H7 (cell line): ENCODE measurements at regions not wholly inside any gene's neighbourhood (a gene's known extent, or its start where the extent isn't known, plus 50 kb on each side); places are given as distances from the start of the nearest gene placed in this dataset.

Experiments
- DNase-seq: peaks from one replicate; pipeline ENCODE4 v3.0.0; 2012
- H3K27me3 ChIP-seq: 2 replicates; pipeline ENCODE4 v1.6.0; 2011; ENCODE audit warnings: mild to moderate bottlenecking, low read length; ENCODE audit not compliant: control insufficient read depth, insufficient read depth
- H3K36me3 ChIP-seq: replicated peaks from 2 replicates; pipeline ENCODE4 v1.5.1; 2011; ENCODE audit warnings: low read length; ENCODE audit not compliant: control insufficient read depth, insufficient read depth
- H3K4me3 ChIP-seq: 2 replicates; pipeline ENCODE4 v1.5.1; 2011; ENCODE audit warnings: low read depth, mild to moderate bottlenecking, control low read depth, low read length, moderate library complexity; ENCODE audit not compliant: insufficient read depth

DNA sequence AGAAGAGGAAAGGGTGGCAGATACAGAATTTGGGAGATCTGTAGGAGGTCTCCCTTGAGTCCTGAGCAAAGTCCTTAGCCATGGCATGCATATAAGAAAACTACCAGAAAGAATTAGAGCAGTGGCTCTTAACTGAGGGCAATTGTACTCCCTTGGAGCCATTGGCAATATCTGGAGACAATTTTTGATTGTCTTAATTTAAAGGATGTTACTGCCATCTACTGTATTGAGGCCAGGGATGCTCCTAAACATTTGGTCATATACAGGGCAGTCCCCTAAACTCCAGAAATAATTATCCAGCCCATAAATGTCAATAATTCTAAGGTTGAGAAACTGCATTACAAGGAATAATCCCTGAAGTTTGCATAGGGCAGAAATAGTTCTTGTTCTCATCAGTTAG is 136.4 kb upstream of the ODAD2 start:
- Histone ChIP-seq H3K4me3 (no peak overlapping the region), H3K36me3 (no peaks in the 10 kb centered on the region), H3K27me3 (no peaks in the 10 kb centered on the region)
- no peak for DNase-seq

DNA sequence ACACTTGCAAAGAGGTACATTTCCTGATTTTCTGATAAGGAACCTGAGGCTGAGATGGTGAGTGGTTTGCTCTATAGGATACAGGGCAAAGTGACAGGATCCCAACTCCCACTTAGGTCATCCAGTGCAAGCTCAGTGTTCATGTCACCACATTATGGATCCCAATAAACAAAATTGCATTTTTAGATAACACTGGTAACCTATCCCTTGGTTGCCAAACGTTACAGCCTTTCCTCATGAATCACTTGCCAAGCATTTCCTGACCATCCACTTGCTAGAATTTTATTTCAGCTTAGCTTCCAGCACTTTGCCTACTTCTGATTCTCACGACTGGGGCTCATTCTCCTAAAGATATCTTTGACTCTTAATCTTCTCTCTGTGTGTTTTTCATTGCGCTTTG is 131.4 kb upstream of the ODAD2 start:
- Histone ChIP-seq H3K4me3 (no peak overlapping the region), H3K27me3 (no peaks in the 10 kb centered on the region), H3K36me3 (no peaks in the 10 kb centered on the region)
- no peak for DNase-seq

DNA sequence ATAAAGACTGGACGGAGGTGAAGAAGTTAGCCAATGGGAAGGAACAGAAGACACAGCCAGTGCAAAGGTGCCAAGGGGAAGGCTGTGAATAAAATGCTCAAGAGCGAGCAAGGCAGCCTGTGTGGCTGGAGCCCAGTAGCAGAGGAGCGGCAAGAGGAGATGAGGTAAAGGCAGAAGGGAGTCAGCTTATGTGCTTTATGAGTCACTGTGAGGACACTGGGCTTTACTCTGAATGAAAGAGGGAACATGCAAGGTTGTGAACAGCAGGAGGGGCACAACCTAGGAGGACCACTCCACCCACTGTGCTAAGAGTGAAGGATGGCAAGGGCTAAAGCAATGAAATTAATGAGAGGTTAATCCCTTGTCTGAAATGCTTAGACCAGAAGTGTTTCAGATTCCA is 129.0 kb upstream of the ODAD2 start:
- no peaks in the 10 kb centered on the region for H3K36me3 ChIP-seq
- H3K4me3 ChIP-seq: no peak overlapping the region
- no peaks in the 10 kb centered on the region for H3K27me3 ChIP-seq
- DNase-seq: no peak

DNA sequence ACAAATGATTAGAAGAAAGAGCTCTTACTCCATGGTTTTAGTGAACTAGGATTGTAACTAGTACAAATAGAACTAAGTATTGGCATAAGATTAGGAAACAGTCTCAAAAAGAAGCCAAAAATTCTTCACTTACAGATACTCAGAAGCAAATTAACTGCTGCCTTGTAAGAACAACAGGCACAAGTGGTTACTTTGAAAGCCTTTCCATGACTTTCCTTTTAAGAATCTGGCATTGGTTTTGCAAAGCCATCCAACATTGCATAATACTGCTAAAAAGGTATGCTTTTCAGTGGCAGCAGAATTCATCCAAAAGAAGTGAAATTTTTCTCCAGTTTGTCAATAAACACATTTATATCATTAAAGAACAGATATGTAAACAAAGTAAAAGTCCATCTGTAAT is 126.8 kb upstream of the ODAD2 start:
- Histone ChIP-seq H3K4me3 (no peak overlapping the region), H3K27me3 (no peaks in the 10 kb centered on the region), H3K36me3 (no peaks in the 10 kb centered on the region)
- DNase-seq: no peak

DNA sequence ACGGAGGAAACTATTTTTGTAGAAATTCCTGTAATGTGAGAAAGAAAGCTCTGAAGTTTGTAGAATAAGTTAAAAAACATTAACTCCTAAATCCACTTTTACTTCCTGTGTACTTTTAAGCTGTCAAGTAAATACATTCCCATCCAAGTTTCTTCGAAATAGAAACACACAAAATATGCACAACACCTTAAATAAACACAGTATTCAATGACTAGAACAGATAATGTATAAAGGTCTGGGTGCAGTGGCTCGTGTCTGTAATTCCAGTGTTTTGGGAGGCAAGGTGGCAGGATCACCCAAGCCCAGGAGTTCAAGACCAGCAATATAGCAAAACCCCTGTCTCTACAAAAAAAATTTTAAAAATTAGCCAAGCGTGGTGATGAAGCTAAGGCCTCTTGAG is 121.9 kb upstream of the ODAD2 start:
- H3K4me3 ChIP-seq: no peak overlapping the region
- no peak for DNase-seq
- H3K36me3 ChIP-seq: no peaks in the 10 kb centered on the region
- no peaks in the 10 kb centered on the region for H3K27me3 ChIP-seq

DNA sequence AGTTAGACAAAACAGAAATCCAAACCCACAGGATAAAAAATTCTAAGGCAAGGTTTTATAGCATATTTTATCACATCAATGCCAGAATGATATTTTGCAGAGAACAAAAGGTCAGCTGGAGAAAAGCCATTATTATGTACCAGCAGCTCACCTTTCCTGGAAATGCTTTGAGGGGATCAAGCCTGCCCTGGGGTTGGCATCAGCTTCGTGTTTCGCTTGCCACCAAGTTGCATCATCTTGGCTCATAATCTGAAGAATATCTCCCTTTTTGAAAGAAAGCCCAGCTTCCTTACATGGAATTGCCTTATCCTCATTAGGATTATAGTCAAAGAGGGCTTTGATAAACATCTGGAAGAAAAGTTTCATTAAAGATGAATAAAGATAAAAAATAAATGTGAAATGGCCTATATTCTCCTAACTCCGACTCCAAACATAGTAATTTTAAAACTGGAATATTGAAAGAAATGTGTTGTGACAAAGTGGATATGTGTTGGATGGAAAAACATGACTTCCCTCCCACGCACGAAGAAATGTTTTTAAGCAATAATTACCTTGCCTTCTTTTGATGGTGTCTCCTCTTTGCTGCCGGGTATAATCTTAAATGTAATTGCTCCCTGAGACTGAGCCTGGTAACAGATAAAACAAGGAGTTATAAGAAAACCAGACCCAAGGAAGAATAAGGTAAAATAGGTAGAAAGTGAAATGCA is 121.3 kb upstream of the ODAD2 start:
- no peaks in the 10 kb centered on the region for H3K36me3 ChIP-seq
- H3K4me3 ChIP-seq: no peak overlapping the region
- no peaks in the 10 kb centered on the region for H3K27me3 ChIP-seq
- no peak for DNase-seq

DNA sequence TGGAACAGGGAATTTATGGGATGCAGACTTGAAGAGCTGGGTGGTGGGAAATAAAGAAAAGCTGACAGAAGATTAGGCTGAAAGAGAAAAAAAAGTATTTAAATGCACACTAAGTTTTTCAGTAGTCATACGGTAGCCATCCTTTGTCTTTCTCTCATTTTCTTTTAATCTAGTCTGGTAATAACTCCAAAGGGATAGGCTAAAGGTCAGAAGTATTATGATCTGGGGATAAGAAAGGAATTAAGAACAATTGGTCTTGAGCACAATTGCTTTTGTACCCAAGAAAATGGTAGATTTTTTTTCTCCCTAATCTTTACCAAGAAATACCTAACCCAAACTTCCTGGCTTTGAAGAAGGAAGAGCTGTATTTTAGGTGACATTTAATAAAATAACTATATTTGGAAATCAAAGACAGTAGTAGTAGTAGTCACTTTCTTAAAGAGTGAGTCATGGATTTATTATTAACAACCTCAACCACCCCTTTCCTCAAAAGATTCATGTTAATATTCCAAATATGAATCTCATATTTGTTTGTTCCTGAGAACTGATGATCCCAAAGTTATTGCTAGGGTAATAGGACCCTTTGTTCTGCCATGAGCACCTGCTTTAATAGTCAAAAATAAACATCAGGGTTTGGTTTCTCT is 120.2 kb upstream of the ODAD2 start:
- no peaks in the 10 kb centered on the region for H3K27me3 ChIP-seq
- no peak for DNase-seq
- H3K4me3 ChIP-seq: no peak overlapping the region
- H3K36me3 ChIP-seq: no peaks in the 10 kb centered on the region

DNA sequence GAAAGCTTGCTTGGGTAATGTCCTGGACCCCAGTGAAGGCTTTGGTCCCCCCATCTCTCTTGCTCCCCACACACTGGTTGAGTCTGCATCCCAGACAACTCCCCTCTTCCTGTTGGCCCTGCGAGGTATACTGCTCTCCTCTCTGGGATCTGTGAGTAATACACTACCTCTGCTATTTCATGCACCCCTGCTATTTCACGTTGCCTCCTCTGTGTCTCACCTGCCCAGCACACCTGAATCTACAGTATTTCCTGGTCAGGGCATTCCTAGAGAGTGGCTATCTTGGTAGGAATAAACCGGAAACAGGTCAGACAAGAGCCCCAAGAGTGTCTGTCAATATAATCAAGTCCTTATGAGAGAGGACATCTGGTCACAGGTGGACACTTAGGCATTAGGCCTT is 114.3 kb upstream of the ODAD2 start:
- Histone ChIP-seq H3K27me3 (no peaks in the 10 kb centered on the region), H3K4me3 (no peak overlapping the region)
- DNase-seq: no peak

DNA sequence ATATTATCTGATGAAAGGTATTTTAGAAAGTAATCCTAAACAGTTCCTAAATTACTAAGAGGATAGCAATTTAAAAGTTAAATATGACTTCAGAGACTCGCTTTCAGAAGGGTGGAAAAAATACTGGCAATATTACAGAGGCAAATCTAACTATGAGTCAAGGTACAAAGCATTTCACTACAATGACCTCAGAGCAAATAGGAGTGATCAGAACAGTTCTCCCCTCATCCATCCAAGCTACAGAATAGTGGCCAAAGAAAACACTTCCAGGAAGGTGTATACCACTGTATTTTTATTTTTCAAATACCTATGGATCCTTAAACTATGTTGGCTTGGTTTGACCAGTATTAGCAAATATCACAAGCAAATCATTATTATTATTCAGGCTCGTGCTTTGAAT is 112.8 kb upstream of the ODAD2 start:
- Histone ChIP-seq H3K36me3 (no peaks in the 10 kb centered on the region), H3K27me3 (no peaks in the 10 kb centered on the region), H3K4me3 (no peak overlapping the region)
- no peak for DNase-seq

More for the DNA sequence above, 114.3 kb upstream of the ODAD2 start:
- no peaks in the 10 kb centered on the region for H3K36me3 ChIP-seq

DNA sequence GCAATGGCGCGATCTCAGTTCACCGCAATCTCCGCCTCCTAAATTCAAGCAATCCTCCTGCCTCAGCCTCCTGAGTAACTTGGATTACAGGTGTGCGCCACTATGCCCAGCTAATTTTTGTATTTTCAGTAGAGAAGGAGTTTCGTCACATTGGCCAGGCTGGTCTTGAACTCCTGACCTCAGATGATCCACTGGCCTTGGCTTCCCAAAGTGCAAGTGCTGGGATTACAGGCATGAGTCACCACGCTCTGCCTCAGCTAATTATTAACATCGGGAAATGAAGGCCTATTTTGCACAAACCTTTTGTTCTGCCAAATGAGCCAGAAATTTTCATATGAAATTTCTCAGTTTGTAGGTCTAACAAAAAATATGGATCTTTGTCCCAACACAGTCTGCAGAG is 106.7 kb upstream of the ODAD2 start:
- Histone ChIP-seq H3K27me3 (no peaks in the 10 kb centered on the region), H3K4me3 (no peak overlapping the region), H3K36me3 (no peaks in the 10 kb centered on the region)
- no peak for DNase-seq

DNA sequence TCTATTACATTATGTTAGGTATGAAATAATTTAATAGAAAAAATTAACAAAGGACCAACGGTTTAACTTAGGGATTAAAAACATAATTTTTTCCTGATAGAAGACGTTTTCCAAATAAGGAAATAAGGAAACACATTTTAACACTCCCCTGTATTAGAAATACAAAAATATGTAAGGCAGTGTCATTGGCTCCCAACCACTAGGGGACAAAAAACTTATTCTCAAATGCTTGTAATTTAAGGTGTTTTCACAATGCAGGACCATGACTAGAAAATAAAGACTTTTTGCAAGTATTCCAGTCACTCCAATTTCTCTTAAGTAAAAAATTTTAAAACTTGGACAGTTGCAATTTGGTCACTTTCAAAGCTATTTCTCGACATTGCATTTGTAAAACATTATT is 98.8 kb upstream of the ODAD2 start:
- Histone ChIP-seq H3K27me3 (no peaks in the 10 kb centered on the region), H3K36me3 (no peaks in the 10 kb centered on the region), H3K4me3 (no peak overlapping the region)
- no peak for DNase-seq

DNA sequence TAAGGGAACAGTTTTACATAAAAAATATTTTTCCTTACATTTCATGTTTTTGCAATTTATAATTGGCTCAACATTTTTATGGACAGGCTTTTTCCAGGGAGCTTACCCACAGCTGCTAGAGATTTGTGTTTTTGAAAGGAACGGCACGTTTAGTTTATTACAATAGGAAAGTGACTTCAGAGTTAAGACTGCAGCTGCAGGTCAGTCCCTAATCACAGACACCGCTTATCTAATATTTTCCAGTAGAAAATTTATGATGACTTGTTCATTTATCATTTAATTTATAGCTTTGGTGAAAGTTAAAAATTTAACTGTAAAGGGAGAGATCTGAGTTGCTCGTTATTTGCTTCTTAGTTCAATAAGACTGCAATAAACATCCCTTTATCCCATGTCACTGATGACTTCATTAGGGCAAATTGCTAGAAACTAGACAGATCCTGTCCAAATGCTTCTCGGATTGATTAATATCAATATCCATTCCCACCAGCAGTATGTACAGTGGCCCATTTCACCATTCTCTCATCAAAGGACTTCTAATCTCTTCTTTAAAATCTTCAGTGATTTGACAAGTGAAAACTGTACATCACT is 97.0 kb upstream of the ODAD2 start:
- no peak for DNase-seq
- Histone ChIP-seq H3K4me3 (no peak overlapping the region), H3K27me3 (no peaks in the 10 kb centered on the region), H3K36me3 (no peaks in the 10 kb centered on the region)

DNA sequence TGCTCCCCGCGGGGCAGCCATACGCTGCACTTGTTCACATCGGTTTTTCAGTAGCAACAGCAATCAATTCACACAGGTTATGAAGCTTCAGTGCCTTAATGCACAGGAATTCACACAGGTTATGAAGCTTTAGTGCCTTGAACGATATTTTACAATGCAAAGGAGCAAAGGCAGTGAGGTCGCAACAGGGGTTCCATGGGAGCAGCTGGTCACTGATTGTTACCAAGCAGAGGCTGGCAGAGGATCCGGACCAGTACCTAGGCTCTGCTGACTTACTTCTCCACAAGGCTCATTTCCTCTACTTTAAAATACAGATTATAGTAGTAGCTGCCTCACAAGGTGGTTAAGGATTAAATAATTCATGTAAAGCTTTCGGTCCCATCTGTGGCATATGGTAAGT is 95.2 kb upstream of the ODAD2 start:
- no peak for DNase-seq
- H3K27me3 ChIP-seq: no peaks in the 10 kb centered on the region
- H3K4me3 ChIP-seq: no peak overlapping the region
- H3K36me3 ChIP-seq: no peaks in the 10 kb centered on the region

DNA sequence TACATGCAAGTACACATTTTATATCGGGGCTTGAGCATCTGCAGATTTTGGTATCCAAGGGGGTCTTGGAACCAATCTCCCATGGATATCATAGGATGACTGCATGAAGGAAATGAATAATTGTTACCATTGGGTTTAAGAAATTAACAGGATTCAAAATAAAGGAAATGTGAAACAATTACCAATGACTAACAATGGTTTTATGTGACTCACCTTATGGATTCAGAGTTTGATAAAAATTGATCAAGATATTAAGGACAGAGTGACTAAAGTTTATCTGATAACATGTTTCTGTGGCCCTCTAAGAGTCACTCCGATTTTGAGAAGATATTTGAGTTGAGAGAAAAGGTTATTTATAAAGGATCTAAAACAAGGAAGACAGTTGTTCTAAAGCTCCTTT is 93.0 kb upstream of the ODAD2 start:
- no peaks in the 10 kb centered on the region for H3K27me3 ChIP-seq
- no peak for DNase-seq
- no peak overlapping the region for H3K4me3 ChIP-seq
- no peaks in the 10 kb centered on the region for H3K36me3 ChIP-seq

DNA sequence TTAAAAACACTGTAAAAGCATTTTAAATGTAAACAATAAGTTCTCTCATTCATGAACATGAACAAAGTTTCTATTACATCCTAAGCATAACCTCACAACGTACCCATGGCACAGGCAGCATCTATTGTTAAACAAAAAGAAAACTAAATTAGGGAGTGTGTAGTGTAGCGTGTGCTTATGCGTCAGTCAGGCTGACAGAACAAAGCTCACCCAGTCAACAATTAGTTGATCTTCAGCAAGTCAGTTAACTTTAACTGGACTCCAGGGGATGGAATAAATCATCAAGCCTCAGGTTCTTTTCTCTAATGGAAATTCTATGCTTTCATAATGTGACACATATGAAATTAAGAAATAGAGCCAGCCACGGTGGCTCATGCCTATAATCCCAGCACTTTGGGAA is 91.6 kb upstream of the ODAD2 start:
- no peaks in the 10 kb centered on the region for H3K27me3 ChIP-seq
- no peak overlapping the region for H3K4me3 ChIP-seq
- no peaks in the 10 kb centered on the region for H3K36me3 ChIP-seq
- no peak for DNase-seq
